Right kidney (tissue), 1 donor: ENCODE measurements at regions not wholly inside any gene's neighbourhood (a gene's known extent, or its start where the extent isn't known, plus 50 kb on each side); places are given as distances from the start of the nearest gene placed in this dataset.
A peak's percentile ranks its signal among the peaks of the same experiment; 100 is the strongest.

Source experiments
- DNase-seq: peaks from one replicate; pipeline ENCODE4 v3.0.0-alpha.2; 2016

DNA sequence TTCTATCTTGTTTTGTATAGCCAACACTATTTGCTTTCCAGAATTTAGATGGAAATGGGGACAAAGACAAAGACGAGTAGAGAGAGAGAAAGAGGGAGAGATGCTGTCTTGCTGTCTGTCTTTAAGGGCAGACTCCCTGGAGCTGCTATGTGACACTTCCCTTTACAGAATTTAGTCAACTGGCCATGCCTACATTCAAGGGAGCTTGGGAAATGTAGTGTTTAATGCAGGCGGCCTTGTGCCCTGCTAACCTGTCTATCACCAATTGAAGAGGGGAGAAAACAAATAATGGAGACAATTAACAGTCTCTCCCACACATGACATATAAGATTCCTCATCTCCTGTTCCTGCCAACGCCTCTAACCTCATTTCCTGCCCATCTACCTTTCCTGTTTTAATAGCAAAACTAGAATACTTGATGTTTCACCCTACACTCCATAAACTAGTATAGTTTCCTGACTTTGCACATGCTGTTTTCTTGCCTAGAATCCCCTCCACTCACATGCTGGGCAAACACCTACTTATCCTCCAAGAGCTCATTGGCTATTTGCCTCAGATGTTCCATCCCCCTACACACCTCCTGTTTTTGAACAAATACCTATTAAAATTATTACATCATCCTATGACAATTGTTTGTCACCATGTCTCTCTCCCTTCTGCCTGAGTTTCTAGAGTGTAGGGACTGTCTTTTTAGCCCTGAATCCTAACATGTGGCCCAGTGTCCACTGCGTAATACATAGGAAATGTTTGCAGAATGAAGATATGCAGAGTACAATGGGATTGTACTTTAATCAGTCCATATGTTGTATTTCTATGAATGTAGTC, 117.2 kb downstream of the SLC25A24 start:
- no peak for DNase-seq

DNA sequence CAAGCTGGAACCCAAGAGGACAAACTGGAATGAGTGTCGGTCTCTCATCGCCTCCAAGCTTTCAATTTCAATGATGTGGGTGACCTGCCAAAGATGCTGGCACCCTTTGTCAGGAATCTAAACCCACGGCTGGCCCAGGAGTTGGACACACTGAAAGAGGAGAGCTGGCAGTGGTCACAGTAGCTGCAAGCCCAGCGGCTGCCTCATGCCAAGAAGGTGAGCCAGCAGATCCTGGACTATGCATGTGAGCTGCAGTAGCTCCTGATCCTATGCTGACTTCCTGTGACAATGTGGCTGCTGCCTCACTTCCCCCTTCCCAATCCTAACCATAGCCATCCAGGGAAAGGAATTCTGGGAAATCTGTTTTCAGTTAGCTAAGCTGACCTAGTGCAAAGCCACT, 117.0 kb upstream of the VAV3 start:
- DNase-seq: no peak

DNA sequence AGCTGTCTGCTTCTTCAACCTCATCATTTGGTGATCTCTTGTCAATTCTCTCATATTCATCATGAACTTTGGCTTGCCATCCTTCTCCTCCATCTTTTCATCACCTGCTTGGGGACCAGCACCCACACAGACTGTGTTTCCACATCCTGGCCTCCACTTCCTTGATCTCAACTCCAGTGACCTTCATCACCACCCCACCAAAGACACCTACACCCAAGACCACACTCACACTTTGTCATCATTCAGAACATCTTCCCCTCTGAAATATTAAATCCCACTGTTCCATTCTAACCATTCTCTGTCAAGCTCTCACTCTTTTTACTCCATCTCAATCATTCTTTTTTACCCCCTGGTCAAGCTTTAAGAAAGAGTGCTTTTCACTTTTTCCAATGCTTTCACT, 115.5 kb upstream of the VAV3 start:
- no peak for DNase-seq

DNA sequence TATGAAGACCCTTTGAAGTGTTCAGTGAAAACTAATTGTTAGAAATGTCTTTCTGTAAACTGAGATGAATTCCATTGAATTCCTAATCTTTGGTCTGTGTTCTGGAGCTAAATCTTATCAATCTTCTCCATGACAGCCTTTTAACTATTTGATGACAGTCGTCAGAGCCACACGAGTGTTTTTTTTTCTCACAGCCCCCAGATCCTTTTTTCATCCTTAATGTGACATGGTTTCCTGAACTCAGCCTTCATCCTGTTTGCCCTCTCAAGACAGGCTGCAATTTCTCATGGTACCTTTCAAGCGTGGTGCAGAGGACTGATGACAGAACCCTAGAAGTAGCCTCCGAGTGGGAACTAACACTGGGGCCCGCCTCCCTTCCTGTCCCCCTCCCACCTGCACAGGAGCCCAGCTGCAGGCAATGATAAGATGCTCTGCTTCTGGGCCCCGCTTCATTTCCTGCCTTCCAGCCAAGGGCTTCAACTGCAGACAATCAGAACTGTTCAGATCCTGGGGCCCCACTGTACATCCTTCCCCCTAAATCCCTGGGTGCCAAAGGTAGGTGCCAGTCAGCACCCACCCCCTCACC, 114.6 kb upstream of the VAV3 start:
- no peak for DNase-seq

DNA sequence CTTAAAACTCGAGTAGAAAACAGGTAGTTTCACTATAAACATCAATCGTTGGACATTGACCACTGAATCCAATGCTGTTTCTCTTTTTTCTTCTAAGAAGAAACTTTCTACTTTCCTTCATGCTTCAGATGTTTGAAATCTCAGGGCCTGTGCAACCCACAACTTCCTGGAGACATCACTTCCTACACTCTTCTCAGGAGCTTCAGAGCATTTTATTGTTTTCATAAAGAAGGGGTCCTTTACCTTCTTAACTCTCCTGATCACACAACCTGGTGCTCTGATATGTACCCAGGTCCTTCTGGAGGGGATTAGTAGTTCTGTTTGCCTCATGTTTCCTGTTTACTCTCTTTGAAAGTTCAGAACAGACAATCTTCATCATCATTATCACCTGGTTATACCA, 113.0 kb upstream of the VAV3 start:
- DNase-seq: no peak

DNA sequence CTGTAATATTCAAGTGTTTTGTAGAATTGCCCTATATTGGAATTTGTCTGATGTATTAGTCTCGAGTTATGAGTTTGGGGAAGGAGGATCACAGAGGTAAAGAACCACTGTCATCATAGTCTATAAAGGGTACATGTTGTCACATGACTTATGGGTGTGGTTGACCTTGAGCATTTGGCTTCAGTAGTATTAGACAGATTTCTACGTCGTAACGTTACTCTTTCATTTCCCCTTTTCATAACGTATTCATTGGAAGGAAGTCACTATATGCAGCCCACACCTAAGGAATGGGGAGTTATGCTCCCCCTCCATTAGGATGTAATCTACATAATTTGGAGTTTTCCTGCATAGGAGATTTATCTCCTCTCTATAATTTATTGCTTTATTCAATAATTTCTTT, 110.1 kb upstream of the VAV3 start:
- DNase-seq: no peak

DNA sequence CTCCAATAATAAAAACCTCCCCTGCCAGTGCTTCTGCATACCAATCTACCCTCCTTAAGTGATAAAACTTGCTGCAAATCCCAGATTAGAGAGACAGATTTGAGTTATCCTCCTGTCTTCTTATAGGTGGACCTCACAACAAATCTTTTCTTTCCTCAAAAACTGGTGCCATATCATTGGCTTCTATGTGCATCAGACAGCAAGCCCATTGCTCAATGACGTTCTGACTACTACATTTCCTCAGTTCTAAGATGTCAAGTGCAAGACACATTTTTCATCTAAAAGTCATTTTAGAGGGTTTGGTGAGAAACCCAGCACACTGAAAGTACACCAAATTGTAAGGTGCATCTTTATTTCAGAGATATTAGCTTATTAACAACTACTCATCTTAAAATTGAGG, 107.8 kb upstream of the VAV3 start:
- no peak for DNase-seq

DNA sequence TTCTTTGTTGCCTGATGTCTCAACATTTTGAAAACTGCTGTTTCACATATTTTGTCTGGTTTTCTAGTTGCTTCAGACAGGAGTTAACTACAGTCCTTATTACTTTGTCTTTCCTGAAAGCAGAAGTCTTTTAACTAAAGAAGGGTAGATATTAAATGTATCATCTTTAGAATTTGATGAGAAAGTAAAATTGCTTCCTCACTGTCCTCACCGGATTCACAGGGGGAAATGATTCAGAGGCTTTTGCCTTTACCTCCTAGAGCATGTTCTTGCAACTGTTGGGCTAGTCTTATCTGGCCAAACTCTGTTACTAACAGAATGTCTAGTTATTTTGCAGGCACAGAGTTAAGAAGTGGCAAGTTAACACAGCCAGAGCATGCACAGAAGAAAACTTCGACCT, 107.2 kb upstream of the VAV3 start:
- DNase-seq: no peak

DNA sequence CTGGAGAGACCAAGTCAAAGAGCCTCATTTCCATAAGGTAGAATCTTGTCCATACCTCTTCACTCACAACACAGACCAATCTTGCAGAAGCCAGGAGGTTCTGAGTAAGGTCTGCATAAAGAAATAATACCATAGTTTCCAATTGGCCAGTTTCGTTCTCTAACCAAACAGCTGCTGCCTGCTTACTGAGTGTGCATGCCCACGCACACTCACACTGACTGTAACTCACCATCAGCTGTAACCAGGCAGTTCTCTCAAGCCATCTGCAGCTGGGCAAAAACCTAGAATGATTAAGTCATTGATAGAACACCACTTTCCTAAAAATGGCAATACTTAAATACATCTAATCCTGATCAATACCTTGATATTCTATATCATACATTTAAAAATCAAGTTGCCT, 106.6 kb upstream of the VAV3 start:
- DNase-seq: no peak

DNA sequence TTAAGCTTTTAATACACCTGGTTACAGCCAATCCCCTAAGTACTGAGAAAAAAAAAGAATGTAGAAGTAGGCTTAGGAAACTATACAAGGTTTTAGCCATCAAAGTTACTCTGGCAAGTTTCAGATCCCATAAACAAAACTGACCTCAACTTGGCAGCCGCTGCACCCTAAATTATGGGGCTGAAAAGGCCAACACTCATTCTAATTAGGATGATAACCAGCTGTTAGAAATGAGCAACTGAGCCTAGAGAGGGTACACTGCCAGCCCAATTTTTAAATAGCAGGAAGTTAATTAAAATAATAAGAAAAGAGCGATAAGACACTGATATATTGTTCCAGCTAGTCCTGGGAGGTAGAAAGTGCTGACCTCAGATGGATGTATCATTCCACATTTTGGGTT, 105.7 kb upstream of the VAV3 start:
- DNase-seq: no peak

DNA sequence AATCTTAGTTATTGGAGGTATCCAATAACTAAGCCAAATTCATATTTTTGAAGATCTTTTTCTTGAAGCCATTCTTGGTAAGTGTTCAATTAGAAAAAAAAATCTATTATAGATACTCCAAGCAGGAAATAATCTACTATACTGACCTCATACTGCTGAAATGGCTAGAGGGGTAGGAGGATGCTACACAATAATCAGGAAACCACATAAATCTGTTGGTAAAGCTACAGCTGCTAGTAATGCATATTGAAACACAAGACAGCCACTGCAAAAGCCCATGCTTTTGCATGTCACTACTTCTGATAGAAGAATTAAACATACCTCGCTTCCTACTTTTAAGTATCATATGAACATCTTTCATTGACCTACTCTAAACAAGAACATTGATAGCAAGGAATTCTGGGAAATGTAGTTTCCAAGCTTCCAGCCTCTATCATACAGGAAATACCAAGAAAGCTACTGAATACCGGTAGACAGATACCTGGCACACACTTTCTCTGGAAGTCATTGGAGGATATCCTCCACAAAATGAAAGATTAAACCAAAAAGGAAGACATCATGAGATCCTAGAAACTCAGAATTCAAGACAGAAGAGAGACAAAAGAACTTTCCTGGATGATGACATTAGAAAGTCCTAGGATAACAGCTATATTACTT, 103.0 kb upstream of the VAV3 start:
- DNase-seq: no peak

DNA sequence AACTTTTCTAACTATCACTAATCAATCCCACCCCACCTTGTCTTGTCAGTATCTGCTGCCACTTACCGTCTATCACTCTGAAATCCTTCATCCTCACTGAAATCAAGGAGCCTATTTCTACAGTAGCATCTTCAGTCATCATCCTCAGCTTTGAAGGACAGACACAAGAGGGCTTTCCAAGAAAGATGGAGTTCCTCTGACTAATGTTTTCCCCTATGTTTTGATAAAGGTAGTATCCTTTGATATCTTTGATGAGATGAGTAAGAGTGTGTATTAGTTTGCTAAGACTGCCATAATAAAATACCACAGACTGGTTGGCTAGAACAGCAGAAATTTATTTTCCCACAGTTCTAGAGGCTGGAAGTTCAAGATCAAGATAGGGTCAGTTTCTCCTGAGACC, 101.8 kb upstream of the VAV3 start:
- no peak for DNase-seq

DNA sequence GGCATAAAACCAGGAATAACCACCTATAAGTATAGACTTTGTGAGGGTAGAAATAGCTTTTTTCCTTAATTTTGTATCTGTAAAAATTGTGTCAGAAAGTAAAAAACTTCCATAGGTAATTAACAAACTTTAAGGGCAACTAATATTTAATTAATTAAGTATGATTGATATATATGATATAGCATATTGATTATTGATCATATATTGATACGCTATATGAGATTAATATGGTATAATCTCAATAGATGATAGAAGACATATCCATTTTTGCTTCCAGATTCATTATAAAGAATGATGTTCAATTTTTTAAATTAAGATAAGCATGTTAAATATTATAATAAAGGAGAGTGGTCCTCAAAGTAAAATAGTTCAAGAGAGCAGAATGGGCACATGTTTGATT, 99.3 kb upstream of the VAV3 start:
- DNase-seq: no peak

DNA sequence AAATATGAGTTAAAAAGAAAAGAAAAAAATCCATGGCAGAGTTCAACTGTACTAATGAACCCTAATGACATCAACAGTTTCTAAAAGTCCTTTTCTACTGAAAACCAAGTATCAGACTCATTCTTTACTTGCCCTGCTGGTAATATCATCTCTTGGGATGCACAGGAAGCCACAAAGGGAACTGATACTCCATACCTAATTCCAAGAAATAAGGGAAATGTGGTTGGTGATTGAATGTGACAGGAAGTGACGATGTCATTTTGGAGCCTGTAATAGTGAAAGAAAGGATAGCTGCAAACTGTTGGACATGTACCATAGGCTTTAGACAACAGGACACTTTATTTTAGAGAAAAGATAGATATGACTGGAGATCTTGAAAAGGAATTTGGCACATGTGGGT, 98.7 kb upstream of the VAV3 start:
- no peak for DNase-seq

DNA sequence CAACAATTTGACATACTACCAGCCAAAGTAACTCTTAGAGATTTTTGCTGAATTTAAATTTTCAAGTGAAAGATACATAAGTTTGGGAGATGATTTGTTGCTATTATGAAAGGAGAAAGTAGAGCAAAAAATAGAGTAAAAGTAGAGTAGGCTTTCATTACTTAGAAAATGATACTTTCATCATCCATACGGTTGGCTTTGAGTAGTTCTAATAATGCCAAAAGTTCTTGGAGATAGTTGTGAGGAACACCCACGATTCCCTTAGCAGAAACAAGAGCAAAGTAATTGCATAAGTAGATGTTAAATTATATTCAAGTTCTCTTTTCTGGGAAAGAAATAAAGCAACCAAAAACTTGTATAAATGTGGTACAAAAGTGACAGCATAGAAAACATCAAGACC, 95.0 kb upstream of the VAV3 start:
- no peak for DNase-seq

DNA sequence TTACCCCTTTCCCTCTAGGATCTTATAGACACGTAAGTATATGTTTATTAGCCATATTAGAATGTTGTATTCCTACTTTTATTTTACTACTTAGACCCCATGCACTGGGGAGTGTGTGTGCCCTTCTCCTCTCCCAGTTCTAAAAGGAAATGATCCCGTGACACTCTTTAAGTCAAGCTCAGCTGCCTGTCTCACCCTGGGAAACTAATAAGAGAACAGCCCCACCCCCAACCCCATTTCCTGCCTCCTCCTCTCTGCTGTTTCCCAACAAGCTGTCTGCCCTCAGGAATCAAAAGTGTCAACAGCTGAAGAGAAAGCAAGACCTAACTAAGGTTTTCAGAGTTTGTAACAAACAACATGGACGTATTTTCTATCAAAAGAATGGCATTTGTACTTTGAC, 92.6 kb upstream of the VAV3 start:
- DNase-seq: no peak

DNA sequence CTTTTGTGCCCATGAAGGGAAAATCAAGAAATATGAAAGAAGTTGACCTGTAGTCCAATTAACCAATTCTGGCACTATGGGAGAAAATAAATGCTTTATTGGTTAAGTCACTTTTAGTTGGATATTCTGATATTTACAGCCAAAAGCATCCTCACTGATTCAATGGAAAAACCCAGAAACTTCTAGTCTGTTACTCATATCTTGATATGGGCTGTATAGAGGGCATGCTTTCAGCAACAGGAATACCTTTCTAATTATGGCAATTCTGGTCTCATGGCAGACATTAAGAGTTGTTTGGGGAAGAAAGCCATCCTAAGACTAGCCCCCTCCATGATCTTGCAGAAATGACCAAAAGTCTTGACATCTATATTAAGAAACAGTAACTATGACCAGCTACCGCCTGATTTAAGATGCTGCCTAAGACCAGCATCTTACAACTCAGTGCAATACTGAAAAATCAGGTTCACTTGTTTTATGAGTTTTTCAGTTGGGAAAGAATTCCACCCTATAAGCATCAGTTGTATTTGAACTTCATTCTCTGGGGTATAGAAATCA, 91.5 kb upstream of the VAV3 start:
- no peak for DNase-seq

DNA sequence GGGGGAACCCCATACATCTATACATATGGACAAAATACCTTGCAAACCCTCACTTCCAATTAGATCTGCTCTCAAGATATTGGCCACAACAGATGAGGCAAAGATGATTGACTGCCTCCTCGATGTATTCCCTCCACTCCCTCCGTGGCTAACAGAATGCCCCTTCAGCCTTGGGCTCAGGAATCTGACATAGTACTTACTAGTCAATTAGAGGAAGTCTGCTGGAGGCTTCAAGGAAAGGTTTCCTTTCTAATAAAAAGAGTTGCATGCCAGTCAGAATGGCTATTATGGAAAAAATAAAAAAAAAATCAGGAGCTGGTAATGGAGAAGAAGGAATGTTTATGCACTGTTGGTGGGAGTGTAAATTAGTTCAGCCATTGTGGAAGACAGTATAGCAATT, 90.4 kb upstream of the VAV3 start:
- DNase-seq: no peak

DNA sequence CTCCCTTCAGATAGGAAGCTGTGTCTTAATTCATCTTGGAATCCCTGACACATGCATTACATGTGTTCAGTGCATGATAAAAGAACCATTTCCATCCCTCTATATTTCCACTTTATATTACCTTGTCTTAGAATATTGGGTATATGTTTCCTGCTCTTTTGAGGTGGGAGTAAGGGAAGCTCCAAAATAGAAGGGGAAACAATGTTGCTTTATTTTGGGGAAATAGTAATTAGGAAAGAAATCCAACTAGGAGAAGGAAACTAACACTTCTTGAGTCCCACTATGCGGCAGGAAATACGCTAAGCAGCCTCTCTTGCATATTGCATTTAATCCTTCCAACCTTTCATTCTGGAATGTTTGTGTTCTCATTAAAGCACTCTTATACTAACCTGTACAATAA, 89.4 kb upstream of the VAV3 start:
- DNase-seq: no peak

DNA sequence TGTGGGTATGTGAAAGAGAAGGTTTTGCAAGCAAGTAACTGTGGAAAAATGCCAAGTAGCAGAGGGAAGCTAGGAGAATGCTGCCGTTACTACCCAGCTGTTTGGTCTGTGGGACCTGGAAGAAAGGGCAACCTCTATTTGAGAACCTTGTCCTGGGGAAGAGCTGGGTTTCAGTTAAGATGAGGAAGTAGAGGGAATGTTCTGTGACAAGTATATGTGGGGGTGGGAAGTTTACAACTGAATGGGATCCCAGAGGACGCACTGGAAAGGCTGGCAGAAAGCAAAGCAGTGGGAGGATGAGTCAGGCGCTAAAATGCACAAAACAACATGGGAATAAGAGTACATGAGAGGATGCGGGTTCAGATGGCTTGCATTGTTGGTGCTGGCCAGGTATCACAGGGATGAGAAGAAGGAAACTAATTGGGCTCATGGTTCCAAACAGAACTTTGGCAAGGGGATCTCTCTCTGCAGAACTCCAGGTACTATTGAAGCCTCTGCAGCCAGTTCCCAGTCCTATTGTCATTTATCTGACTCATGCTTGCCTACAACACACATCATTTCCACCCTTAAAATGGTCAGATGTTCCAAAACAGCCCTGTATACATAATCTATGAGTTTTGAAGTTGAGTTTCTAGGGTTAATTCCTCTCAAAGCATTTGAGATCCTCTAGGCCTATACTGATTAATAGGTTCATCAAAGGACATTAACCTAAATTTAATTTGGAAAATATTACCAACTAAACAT, 88.5 kb upstream of the VAV3 start:
- no peak for DNase-seq

DNA sequence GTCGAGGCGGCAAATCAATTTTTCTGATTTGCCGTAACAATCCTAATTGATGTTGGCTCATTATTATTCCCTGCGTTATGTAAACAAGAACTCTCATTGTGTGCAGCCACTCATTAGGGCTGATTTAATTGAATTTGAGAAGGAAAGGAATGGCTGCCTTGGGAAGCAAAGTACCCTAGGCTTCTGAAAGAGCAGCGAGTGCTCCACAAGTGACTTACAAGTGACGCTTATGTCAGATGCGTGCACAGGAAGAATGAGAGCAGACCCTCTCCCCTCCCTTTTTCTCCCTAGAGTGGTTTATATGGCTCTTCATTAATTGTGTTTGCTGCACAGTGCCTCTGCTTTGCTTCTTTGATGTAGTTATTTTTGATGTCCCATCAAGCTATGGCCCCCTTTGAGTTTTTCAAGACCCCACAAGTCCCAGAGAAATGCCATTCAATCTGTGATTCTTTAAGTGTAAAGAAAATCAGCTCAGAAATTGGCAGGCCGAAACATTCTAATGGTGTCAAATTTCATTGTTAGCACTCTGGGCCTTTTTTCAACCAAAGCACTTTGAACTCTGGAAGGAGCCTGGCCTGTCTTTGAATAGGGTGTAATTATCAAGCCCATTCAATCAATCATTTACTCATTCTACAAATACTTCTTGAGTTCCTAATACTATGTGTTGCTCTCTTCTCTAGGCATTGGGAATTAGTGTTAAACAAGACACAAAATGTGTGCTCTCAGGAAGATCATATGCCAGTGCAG, 86.8 kb upstream of the VAV3 start:
- DNase-seq: peak; percentile 54
